Breast epithelium (tissue), 4 donors: ENCODE measurements at regions not wholly inside any gene's neighbourhood (a gene's known extent, or its start where the extent isn't known, plus 50 kb on each side); places are given as distances from the start of the nearest gene placed in this dataset.

Experiments used
- DNase-seq, 2 donors: peaks; one replicate each; pipeline ENCODE4 v3.0.0-alpha.2; 2019; ENCODE audit warnings: low spot score in 2 of 2
- H3K27ac ChIP-seq, 2 donors: fragments of 200-600 bp; sonication (generic) in 1 of 2; one replicate each; pipeline ENCODE4 v1.5.1; 2016 to 2019; ENCODE audit warnings: mild to moderate bottlenecking in 1 of 2
- H3K27me3 ChIP-seq, 2 donors: fragments of 200-600 bp; sonication (generic) in 1 of 2; one replicate each; pipeline versions ENCODE4 v1.5.1 to v1.6.0; 2017 to 2019; ENCODE audit warnings: control low read depth in 1 of 2, mild to moderate bottlenecking in 1 of 2
- H3K36me3 ChIP-seq: fragments of 200-600 bp; one replicate; pipeline ENCODE4 v1.5.1; 2019
- H3K4me1 ChIP-seq, 2 donors: fragments of 200-600 bp; sonication (generic); one replicate each; pipeline ENCODE4 v1.5.1; 2016 to 2019; ENCODE audit warnings: control low read depth in 1 of 2
- H3K4me3 ChIP-seq, 3 donors: fragments of 200-600 bp; sonication (generic); 1 replicate in 2 of 3; 2 replicates in 1 of 3; pipeline ENCODE4 v1.5.1; 2016 to 2019; ENCODE audit warnings: mild to moderate bottlenecking in 3 of 3, moderate library complexity in 2 of 3
- H3K9me3 ChIP-seq, 2 donors: fragments of 200-600 bp; sonication (generic) in 1 of 2; one replicate each; pipeline ENCODE4 v1.5.1; 2016 to 2019; ENCODE audit warnings: control low read depth in 1 of 2
- POLR2A ChIP-seq: fragments of 450-650 bp; IDR thresholded peaks from one replicate; pipeline ENCODE4 v1.6.1; 2016; ENCODE audit warnings: antibody characterized with exemption, mild to moderate bottlenecking, moderate library complexity
- POLR2AphosphoS5 ChIP-seq, 3 donors: sonication (generic); formaldehyde crosslinking; IDR thresholded peaks; one replicate each; pipeline ENCODE4 v1.6.1; 2017; ENCODE audit warnings: antibody characterized with exemption in 3 of 3
- intact Hi-C: fragments of 100-400 bp; cut with DNase I; formaldehyde crosslinking; loops from one replicate; pipeline ENCODE4 v1.15.1; 2023; ENCODE audit warnings: low total_unique reads
- TF ChIP-seq, protein P1 (sequence below), 3 donors: fragments of 450-650 bp; IDR thresholded peaks; one replicate each; pipeline ENCODE4 v1.5.1; 2016 to 2017; ENCODE audit warnings: antibody characterized with exemption in 3 of 3, mild to moderate bottlenecking in 3 of 3, moderate library complexity in 3 of 3

DNA sequence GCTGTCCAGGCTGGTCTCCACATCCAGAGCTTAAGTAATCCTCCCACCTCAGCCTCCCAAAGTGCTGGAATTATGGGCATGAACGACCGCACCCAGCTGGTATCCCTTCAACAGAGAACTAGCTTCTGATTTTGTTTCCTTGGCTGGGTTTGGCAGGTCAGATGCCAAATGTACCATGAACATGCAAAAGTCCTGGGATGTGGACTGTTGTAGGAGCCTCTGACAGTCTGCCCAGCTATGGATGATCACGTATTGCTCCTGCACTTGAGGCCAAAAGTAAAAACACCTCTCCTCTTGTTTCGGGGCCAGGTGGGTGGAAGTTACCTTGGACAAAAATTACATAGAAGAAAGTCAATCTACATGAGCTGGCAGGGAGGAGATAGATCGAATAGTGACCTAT, 699.5 kb downstream of the TYW1 start:
- H3K27me3 ChIP-seq: peaks cover 0 to 9% of the 10 kb centered on the region in 2 donors
- TF ChIP-seq, protein P1, sequence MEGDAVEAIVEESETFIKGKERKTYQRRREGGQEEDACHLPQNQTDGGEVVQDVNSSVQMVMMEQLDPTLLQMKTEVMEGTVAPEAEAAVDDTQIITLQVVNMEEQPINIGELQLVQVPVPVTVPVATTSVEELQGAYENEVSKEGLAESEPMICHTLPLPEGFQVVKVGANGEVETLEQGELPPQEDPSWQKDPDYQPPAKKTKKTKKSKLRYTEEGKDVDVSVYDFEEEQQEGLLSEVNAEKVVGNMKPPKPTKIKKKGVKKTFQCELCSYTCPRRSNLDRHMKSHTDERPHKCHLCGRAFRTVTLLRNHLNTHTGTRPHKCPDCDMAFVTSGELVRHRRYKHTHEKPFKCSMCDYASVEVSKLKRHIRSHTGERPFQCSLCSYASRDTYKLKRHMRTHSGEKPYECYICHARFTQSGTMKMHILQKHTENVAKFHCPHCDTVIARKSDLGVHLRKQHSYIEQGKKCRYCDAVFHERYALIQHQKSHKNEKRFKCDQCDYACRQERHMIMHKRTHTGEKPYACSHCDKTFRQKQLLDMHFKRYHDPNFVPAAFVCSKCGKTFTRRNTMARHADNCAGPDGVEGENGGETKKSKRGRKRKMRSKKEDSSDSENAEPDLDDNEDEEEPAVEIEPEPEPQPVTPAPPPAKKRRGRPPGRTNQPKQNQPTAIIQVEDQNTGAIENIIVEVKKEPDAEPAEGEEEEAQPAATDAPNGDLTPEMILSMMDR (IDR thresholded peaks at IDR 0.05): no peak
- TF ChIP-seq POLR2A (no peak), POLR2AphosphoS5 (IDR thresholded peaks at IDR 0.05) (no peak)
- no peaks in the 10 kb centered on the region for H3K4me1 ChIP-seq
- no peaks in the 10 kb centered on the region for H3K36me3 ChIP-seq
- H3K9me3 ChIP-seq: no peaks in the 10 kb centered on the region
- no peak overlapping the region for H3K27ac ChIP-seq
- no peak overlapping the region for H3K4me3 ChIP-seq
- no peak for DNase-seq
- intact Hi-C loops: no loop called here

DNA sequence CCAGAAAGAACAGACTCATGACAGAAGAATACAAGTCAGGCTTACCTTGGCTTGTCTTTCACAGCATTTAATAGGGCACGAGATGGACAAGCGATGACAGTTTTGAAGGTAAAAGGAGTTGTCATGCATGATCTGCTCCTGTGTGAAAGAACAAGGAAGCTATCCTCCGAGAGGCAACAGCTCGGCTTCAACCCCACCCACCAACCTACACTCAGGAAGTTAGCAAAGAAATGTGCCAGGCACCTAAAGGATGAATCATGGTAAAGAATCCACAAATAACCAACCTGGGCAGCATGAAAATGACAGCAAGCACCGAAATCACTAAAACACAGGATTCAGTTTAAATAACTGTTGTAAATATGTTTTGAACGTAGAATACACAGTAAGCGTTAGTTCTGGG, 700.2 kb downstream of the TYW1 start:
- no peak overlapping the region for H3K4me3 ChIP-seq
- TF ChIP-seq POLR2A: no peak
- TF ChIP-seq, protein P1 (IDR thresholded peaks at IDR 0.05): no peak
- TF ChIP-seq POLR2AphosphoS5 (IDR thresholded peaks at IDR 0.05): no peak
- no peak for DNase-seq
- peaks cover 0 to 9% of the 10 kb centered on the region in 2 donors for H3K27me3 ChIP-seq
- intact Hi-C loops: no loop called here
- H3K9me3 ChIP-seq: no peaks in the 10 kb centered on the region
- H3K36me3 ChIP-seq: no peaks in the 10 kb centered on the region
- H3K27ac ChIP-seq: no peak overlapping the region
- H3K4me1 ChIP-seq: no peaks in the 10 kb centered on the region

DNA sequence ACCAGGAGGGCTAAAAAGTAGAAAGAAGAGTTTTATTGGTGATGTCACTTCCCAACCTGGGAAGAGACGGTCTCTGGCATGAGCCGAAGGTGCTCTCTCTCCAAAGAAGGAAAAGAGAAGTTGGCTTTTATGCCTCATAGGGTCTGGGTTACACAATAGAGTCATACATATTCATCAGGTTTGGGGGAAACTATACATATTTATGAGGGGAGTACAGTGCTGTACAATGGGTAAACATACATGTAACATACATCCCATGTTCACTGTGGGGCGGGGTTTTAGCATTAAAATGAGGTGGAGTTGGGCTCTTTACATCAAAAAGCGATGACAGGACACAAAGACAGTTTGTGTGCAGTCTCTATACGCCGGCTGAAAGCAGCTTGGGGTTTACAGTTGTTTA, 701.7 kb downstream of the TYW1 start:
- no peak for DNase-seq
- Histone ChIP-seq H3K36me3 (no peaks in the 10 kb centered on the region), H3K27ac (no peak overlapping the region), H3K9me3 (no peaks in the 10 kb centered on the region), H3K4me3 (no peak overlapping the region), H3K27me3 (peaks cover 0 to 9% of the 10 kb centered on the region in 2 donors), H3K4me1 (no peaks in the 10 kb centered on the region)
- TF ChIP-seq POLR2AphosphoS5 (IDR thresholded peaks at IDR 0.05) (no peak), POLR2A (no peak)
- TF ChIP-seq, protein P1 (IDR thresholded peaks at IDR 0.05): no peak
- intact Hi-C loops: no loop called here

DNA sequence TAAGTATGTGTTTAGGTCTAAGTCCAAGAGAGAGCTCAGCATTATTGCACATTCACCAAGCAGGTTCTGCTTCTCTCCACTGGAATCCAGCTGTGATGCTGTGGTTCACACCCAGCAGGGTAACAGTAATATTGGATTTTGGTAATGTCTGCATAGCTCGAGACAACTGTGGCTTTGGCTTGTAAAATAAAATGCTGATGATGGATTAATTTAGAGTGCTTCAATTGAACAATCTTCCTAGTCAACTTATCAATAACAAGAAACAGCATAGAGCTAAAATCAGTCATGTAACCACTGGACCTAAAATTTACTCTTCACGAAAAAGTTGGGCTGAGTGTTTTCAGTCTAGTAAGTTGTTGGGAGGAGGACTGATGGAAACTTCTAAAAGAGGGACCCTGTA, 709.2 kb downstream of the TYW1 start:
- TF ChIP-seq POLR2AphosphoS5 (IDR thresholded peaks at IDR 0.05) (no peak), POLR2A (no peak)
- TF ChIP-seq, protein P1 (IDR thresholded peaks at IDR 0.05): no peak
- intact Hi-C loops: no loop called here
- DNase-seq: no peak

DNA sequence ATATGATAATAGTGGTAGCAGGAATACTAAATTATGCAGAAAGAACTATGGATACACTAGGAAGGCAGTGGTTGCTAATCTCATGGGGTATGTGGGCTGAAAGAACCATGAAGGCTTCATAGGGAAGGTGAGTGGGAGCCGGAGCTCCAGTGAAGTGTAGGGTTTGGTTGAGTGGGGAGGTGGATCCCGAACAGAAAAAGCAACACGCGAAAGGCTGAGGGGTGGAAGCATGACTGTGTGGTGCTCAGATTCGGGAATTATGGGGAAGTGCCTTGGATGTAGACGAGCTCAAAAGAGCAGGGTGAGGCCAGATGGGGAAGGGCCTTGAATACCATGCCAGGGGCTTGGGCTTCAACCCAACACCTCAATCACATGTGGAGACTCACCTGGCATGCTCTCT, 715.1 kb downstream of the TYW1 start:
- TF ChIP-seq, protein P1 (IDR thresholded peaks at IDR 0.05): no peak
- TF ChIP-seq POLR2A: no peak
- TF ChIP-seq POLR2AphosphoS5 (IDR thresholded peaks at IDR 0.05): no peak
- H3K27ac ChIP-seq: no peak overlapping the region
- no peaks in the 10 kb centered on the region for H3K36me3 ChIP-seq
- DNase-seq: no peak
- intact Hi-C loops: loop anchor here (1.0 kb wide), 1 partner anchor 22 kb away; no protein-coding TSS in a partner anchor
- H3K4me3 ChIP-seq: no peak overlapping the region
- H3K9me3 ChIP-seq: peaks cover 0 to 12% of the 10 kb centered on the region in 2 donors
- no peaks in the 10 kb centered on the region for H3K27me3 ChIP-seq
- H3K4me1 ChIP-seq: no peaks in the 10 kb centered on the region

More for the DNA sequence above, 709.2 kb downstream of the TYW1 start:
- Histone ChIP-seq H3K27ac (no peak overlapping the region), H3K4me1 (no peaks in the 10 kb centered on the region), H3K27me3 (no peaks in the 10 kb centered on the region), H3K36me3 (no peaks in the 10 kb centered on the region), H3K4me3 (no peak overlapping the region), H3K9me3 (peaks cover 0 to 12% of the 10 kb centered on the region in 2 donors)
